ENCODE measurements at regions not wholly inside any gene's neighbourhood (a gene's known extent, or its start where the extent isn't known, plus 50 kb on each side); places are given as distances from the start of the nearest gene placed in this dataset.

DNA sequence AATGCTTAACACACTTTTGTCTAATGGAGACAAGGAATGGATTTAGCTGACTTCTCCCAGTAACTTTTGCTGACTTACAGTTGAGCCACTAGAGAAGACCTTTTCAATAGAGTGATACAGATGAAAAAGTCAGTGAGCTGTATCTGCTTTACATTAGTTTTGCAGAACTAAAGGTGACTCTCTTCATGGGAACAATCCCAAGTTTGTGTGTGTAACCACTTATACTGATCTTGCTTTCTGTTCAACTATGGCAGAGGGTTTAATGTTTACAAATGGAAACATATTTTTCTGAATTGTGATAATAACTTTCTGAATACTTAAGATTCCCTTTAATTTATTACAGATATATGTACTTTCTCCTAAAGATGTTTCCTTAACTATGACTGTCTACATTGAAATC lies 182.6 kb upstream of the PUDP start:
- TF ChIP-seq POLR2AphosphoS5 (IDR thresholded peaks at IDR 0.05; ENCODE audit: low read depth, low read length) (no peak), POLR2A (IDR thresholded peaks at IDR 0.05; ENCODE audit: low read depth, low read length) (no peak), TAF1 (IDR thresholded peaks at IDR 0.05; ENCODE audit: borderline replicate concordance, low read depth, low read length) (no peak)

All from GM12892 (cell line).